ENCODE measurements at regions not wholly inside any gene's neighbourhood (a gene's known extent, or its start where the extent isn't known, plus 50 kb on each side); places are given as distances from the start of the nearest gene placed in this dataset.

DNA sequence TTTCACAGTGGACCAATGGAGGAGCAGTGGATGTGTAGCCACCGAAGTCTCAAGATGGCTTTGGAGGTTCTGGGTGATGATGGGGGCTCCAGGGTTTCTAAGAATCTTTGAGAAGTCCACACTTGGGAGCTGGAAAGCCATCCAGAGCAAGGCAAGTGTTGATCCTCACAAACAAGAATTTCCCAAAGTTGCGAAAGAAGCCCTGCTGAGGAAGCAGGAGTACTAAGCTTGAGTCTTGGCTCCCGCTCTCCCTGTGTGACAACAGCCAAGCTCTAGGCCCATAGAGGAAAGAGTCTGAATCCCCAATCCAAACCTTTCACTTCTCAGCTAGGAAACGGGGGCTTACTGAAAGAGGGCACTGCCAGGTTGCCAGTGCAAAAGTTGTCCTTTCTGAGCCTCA, 106.0 kb downstream of the EDN3 start:
- Histone ChIP-seq H4K5ac (ENCODE audit: low read depth, low read length) (no peak overlapping the region), H2AK5ac (ENCODE audit: low read depth, low read length) (no peak overlapping the region), H3K27me3 (ENCODE audit: control insufficient read depth, insufficient read depth, low read length) (peaks cover 9% of the 10 kb centered on the region), H3K9ac (ENCODE audit: low read depth, low read length) (no peak overlapping the region), H3K18ac (ENCODE audit: low read depth, low read length) (no peak overlapping the region), H4K8ac (ENCODE audit: low read depth in 2 of 2, low read length in 2 of 2) (no peak overlapping the region), H2BK120ac (ENCODE audit: low read depth, low read length) (no peak overlapping the region), H2BK20ac (ENCODE audit: low read depth, low read length) (no peak overlapping the region), H2AFZ (replicated peaks; ENCODE audit: low read length, poor library complexity) (no peak overlapping the region), H3K56ac (ENCODE audit: extremely low read depth, insufficient read depth, low read length) (no peak overlapping the region), H3K23ac (ENCODE audit: low read depth, low read length) (no peak overlapping the region), H2BK15ac (ENCODE audit: low read depth, low read length) (no peak overlapping the region), H3K27ac (ENCODE audit: insufficient read depth, low read length) (no peak overlapping the region), H3K4ac (ENCODE audit: low read depth, low read length) (no peak overlapping the region), H2AK9ac (replicated peaks; ENCODE audit: low read depth, low read length, poor library complexity) (no peak overlapping the region), H3K36me3 (ENCODE audit: control insufficient read depth, insufficient read depth, low read length) (no peaks in the 10 kb centered on the region), H3K79me1 (ENCODE audit: low read depth in 1 of 2, low read length in 2 of 2) (no peaks in the 10 kb centered on the region), H4K20me1 (ENCODE audit: insufficient read depth, low read length) (no peaks in the 10 kb centered on the region), H3K14ac (replicated peaks; ENCODE audit: low read depth, low read length) (no peak overlapping the region), H3K9me3 (ENCODE audit: control insufficient read depth, insufficient read depth, low read length) (no peaks in the 10 kb centered on the region; the same call in 1 of the 2 replicates), H4K91ac (ENCODE audit: insufficient read depth, low read depth, low read length) (no peak overlapping the region), H3K4me1 (ENCODE audit: control insufficient read depth, insufficient read depth, low read length) (no peaks in the 10 kb centered on the region), H3K4me2 (ENCODE audit: low read depth, low read length) (no peak overlapping the region), H2BK5ac (ENCODE audit: low read depth, low read length, poor library complexity, severe bottlenecking) (no peak overlapping the region), H3K9me1 (ENCODE audit: insufficient read depth, low read length) (no peaks in the 10 kb centered on the region), H3K4me3 (ENCODE audit: insufficient read depth, low read depth, low read length) (no peak overlapping the region)
- in situ Hi-C loops (cut with MboI; ENCODE audit: low sequenced_read_pairs) = no loop called here
- dilution Hi-C loops (cut with HindIII; ENCODE audit: low sequenced_read_pairs, unreplicated experiment) = no loop called here
- DNase-seq (no peak), ATAC-seq (ENCODE audit: low read depth) (no peak)
- TF ChIP-seq MAFK (IDR thresholded peaks at IDR 0.05; ENCODE audit: low read depth, low read length) (no peak), CHD1 (IDR thresholded peaks at IDR 0.05; ENCODE audit: low read depth, low read length) (no peak), BHLHE40 (IDR thresholded peaks at IDR 0.05; ENCODE audit: low read depth, low read length) (no peak), MAZ (IDR thresholded peaks at IDR 0.05; ENCODE audit: borderline replicate concordance, low read depth, low read length) (no peak), NFE2L2 (IDR thresholded peaks at IDR 0.05; ENCODE audit: low read depth, low read length) (no peak), RAD21 (IDR thresholded peaks at IDR 0.05; ENCODE audit: low read length) (no peak), SMC3 (IDR thresholded peaks at IDR 0.05; ENCODE audit: low read depth, low read length) (no peak)
- TF ChIP-seq, protein P1, sequence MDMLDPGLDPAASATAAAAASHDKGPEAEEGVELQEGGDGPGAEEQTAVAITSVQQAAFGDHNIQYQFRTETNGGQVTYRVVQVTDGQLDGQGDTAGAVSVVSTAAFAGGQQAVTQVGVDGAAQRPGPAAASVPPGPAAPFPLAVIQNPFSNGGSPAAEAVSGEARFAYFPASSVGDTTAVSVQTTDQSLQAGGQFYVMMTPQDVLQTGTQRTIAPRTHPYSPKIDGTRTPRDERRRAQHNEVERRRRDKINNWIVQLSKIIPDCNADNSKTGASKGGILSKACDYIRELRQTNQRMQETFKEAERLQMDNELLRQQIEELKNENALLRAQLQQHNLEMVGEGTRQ (IDR thresholded peaks at IDR 0.05; ENCODE audit: low read depth, low read length) = no peak
- TF ChIP-seq, protein P2, sequence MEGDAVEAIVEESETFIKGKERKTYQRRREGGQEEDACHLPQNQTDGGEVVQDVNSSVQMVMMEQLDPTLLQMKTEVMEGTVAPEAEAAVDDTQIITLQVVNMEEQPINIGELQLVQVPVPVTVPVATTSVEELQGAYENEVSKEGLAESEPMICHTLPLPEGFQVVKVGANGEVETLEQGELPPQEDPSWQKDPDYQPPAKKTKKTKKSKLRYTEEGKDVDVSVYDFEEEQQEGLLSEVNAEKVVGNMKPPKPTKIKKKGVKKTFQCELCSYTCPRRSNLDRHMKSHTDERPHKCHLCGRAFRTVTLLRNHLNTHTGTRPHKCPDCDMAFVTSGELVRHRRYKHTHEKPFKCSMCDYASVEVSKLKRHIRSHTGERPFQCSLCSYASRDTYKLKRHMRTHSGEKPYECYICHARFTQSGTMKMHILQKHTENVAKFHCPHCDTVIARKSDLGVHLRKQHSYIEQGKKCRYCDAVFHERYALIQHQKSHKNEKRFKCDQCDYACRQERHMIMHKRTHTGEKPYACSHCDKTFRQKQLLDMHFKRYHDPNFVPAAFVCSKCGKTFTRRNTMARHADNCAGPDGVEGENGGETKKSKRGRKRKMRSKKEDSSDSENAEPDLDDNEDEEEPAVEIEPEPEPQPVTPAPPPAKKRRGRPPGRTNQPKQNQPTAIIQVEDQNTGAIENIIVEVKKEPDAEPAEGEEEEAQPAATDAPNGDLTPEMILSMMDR (conservative IDR thresholded peaks at IDR 0.05; ENCODE audit: low read depth, low read length) = no peak
- ChIA-PET POLR2A (ENCODE audit: unreplicated experiment) (no interaction called here), CTCF (interaction anchor here (0.6 kb wide), 2 partner anchors 70 to 103 kb away, joined by 3 read pairs; no protein-coding TSS in a partner anchor)
- WGBS, 2 experiments (ENCODE audit: extremely low coverage in 2 of 2, insufficient read length in 1 of 2) = 0% methylated on average over 1 of the region's 4 CpGs; no CpG with 5 or more reads in 1 of the 2 experiments
- no TSS peak for BruUV-seq (replicated peaks)
- intact Hi-C loops (cut with micrococcal nuclease) = loop anchor here (10.0 kb wide), 1 partner anchor 322 kb away; no protein-coding TSS in a partner anchor
